HG03439 (cell line): ENCODE measurements at regions not wholly inside any gene's neighbourhood (a gene's known extent, or its start where the extent isn't known, plus 50 kb on each side); places are given as distances from the start of the nearest gene placed in this dataset.
"Not testable (repeated sequence)": the region's sequence is repeated elsewhere in the genome, so short reads cannot be mapped to it uniquely, and the experiment has no call there.

Source experiments
- ATAC-seq: cut with Tn5 transposase; IDR thresholded peaks from one replicate; pipeline ENCODE4 v1.9.1; 2021; ENCODE audit warnings: mild to moderate bottlenecking, moderate library complexity; ENCODE audit not compliant: unreplicated experiment

GRCh38 chr16:63896383-63897109, 1225.3 kb downstream of the CDH11 start:
- ATAC-seq: no peak

- ATAC-seq: no peak
Observed at GRCh38 chr16:63890723-63891122, 1231.1 kb downstream of the CDH11 start.

GRCh38 chr16:63890081-63890480, 1231.8 kb downstream of the CDH11 start:
- no peak for ATAC-seq

- no peak for ATAC-seq
Observed at GRCh38 chr16:63883091-63883490, 1238.8 kb downstream of the CDH11 start.

DNA sequence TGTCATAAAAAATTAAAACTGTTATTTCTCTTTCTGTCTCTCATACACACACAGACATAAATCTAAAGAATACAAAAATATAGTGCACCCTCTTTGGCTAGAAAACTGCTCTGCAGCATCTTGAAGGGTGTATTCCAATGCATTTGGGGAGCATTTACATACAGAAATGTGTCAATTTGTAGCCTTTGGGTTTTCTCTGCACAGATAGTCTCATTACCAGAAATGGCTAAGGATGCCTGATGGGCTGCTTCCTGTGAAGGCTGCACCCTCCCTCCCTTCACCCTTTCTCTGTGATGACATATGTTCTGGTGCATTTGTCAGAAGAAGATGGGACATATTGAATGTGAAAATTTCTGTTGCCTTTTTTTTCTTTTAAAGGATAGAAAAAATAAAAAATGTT, 1239.3 kb downstream of the CDH11 start:
- no peak for ATAC-seq

DNA sequence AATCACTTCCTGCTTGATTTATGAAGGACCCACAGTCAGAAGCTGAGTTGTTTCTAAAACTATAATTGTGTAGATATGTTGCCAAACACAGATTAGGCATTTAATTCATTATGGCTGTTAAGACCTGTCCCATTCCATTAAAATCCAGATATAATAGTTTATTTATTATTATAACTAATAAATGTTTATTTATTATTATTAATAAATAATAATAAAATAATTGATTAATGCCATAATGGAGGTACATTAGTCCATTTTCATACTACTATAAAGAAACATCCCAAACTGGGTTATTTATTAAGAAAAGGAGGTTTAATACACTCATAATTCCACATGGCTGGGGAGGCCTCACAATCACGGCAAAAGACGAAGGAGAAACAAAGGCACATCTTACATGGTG, 1240.9 kb downstream of the CDH11 start:
- ATAC-seq: no peak

DNA sequence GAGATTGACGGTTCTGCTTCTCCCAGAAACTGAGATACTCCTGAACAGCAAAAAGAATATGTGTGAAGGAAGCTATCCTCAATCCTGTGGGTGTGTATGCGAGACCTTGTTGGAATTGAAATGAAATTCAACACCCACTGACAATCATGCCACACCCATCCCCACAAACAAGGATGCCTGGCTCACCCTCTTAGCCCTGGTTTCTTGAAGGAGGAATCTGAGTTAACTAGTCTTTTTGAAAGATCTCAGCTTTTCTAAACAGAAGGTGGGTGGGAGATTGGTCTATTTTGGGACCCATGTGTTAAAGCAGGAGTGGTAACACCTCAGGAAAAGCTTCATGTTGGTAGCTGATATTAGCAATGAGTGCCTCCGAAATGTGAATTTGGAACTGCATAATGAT, 1244.5 kb downstream of the CDH11 start:
- no peak for ATAC-seq

DNA sequence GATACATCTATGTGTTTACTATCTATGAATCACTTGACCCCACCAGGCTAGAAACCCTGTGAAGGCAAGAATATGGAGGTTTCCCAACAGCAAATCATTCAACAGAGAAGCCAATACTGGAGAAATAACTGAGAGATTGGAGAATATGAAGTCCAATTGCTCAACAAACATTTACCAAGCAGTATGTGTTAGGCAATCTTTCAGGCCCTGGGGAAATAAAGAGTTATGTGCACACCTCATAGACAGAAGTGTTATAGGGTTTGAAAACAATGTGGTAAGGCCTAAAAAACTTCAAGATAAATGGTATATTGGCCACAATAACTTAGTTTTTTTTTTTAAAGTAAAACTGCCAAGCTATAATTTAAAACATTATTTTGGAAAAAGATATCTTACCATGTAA, 1245.8 kb downstream of the CDH11 start:
- ATAC-seq: no peak

GRCh38 chr16:63860700-63861099, 1261.2 kb downstream of the CDH11 start:
- not testable (repeated sequence) for ATAC-seq

- no peak for ATAC-seq
Observed at GRCh38 chr16:63856537-63856936, 1265.3 kb downstream of the CDH11 start.

- no peak for ATAC-seq
Observed at GRCh38 chr16:63850979-63851378, 1270.9 kb downstream of the CDH11 start.

DNA sequence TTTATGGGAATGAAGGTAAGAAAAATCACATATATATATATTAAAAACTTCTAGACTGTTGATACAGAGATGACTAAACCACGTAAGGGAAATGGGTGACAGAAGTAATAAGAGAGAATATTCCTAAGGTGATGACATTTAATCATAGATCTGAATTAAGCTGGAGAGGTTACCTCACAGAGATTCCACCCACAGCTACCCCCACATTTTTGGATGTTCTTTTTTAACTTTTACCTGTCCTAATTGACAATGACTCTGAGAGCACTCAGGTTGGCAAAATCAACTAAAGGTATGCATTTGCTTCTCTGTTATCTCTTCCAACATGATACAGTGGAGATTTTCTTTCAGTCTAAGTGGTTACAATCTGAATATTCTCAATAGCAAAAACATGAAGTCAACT, 1280.6 kb downstream of the CDH11 start:
- no peak for ATAC-seq

- ATAC-seq: no peak
Observed at GRCh38 chr16:63830061-63830460, 1291.8 kb downstream of the CDH11 start.

DNA sequence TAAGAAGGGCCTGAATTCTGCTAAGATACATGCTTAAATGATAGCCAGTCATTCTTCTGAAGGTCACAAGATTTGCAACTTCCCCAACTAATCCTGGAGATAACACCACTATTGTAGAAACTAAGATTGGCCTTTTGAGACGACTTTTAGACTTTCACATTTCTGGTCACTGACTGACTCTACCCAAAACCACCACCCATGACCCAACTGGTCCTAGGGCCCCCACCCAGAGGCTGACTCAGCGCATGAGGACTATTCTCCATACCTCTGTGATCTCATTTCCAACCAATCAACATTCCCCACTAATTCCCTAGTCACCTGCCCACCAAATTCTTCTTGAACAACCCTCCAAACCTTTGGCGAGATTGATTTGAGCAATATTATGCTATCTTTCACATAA, 1299.0 kb downstream of the CDH11 start:
- ATAC-seq: no peak

- ATAC-seq: no peak
Observed at GRCh38 chr16:63816276-63816675, 1305.6 kb downstream of the CDH11 start.

- ATAC-seq: no peak
Observed at GRCh38 chr16:63813862-63814261, 1308.0 kb downstream of the CDH11 start.

- no peak for ATAC-seq
Observed at GRCh38 chr16:63808730-63809129, 1313.1 kb downstream of the CDH11 start.

DNA sequence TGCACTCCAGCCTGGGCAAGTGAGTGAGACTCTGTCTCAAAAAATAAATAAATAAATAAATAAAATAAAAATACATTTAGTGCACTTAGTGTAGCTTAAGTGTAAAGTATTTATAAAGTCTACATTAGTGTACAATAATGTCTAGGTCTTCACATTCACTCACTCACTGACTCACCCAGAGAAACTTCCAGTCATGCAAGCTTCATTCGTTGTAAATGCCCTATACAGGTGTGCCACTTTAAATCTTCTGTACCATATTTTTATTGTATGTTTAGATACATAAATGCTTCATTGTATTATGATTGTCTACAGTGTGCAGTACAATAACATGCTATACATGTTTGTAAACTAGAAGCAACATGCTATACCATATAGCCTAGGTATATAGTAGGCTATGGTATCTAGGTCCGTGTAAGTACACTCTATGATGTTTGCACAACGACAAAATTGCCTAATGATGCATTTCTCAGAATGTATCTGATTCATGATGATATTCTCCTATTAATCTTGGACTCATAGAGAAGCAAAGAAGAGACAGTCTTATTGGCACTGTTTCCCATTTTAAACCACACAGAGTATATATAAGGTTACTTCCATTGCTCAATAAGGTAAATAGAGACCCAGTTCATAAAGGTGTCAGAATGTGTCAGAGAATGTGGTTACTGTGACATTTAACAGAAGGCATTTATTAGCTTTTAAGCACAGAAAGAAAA, 1314.9 kb downstream of the CDH11 start:
- no peak for ATAC-seq

- ATAC-seq: no peak
Observed at GRCh38 chr16:63804126-63804525, 1317.7 kb downstream of the CDH11 start.

- ATAC-seq: no peak
Observed at GRCh38 chr16:63789603-63790002, 1332.3 kb downstream of the CDH11 start.

- ATAC-seq: no peak
Observed at GRCh38 chr16:63787014-63787413, 1334.8 kb downstream of the CDH11 start.

- no peak for ATAC-seq
Observed at GRCh38 chr16:63785170-63785569, 1336.7 kb downstream of the CDH11 start.

GRCh38 chr16:63776437-63776836, 1345.4 kb downstream of the CDH11 start:
- ATAC-seq: no peak
